ENCODE measurements at regions not wholly inside any gene's neighbourhood (a gene's known extent, or its start where the extent isn't known, plus 50 kb on each side); places are given as distances from the start of the nearest gene placed in this dataset.

- Histone ChIP-seq H3K4me1 (ENCODE audit: insufficient read depth, low read length, severe bottlenecking) (no peaks in the 10 kb centered on the region), H3K9me2 (ENCODE audit: low read depth, low read length) (no peaks in the 10 kb centered on the region), H3K9ac (ENCODE audit: low read length) (no peak overlapping the region), H2AFZ (ENCODE audit: low read length) (no peak overlapping the region), H3K27me3 (ENCODE audit: insufficient read depth, low read length) (no peaks in the 10 kb centered on the region), H3K4me3 (ENCODE audit: low read depth, low read length, poor library complexity, severe bottlenecking) (no peak overlapping the region), H3K79me2 (ENCODE audit: insufficient read depth, low read length) (no peaks in the 10 kb centered on the region), H3K4me2 (ENCODE audit: low read length) (no peak overlapping the region), H4K20me1 (ENCODE audit: insufficient read depth, low read length) (no peaks in the 10 kb centered on the region), H3F3A (ENCODE audit: insufficient read depth, low read length) (no peaks in the 10 kb centered on the region), H3K36me3 (ENCODE audit: insufficient read depth, low read length) (no peaks in the 10 kb centered on the region), H3K9me3 (ENCODE audit: low read length) (no peaks in the 10 kb centered on the region), H3K27ac (ENCODE audit: low read depth, low read length, poor library complexity, severe bottlenecking) (no peak overlapping the region)
- TF ChIP-seq, protein P1, sequence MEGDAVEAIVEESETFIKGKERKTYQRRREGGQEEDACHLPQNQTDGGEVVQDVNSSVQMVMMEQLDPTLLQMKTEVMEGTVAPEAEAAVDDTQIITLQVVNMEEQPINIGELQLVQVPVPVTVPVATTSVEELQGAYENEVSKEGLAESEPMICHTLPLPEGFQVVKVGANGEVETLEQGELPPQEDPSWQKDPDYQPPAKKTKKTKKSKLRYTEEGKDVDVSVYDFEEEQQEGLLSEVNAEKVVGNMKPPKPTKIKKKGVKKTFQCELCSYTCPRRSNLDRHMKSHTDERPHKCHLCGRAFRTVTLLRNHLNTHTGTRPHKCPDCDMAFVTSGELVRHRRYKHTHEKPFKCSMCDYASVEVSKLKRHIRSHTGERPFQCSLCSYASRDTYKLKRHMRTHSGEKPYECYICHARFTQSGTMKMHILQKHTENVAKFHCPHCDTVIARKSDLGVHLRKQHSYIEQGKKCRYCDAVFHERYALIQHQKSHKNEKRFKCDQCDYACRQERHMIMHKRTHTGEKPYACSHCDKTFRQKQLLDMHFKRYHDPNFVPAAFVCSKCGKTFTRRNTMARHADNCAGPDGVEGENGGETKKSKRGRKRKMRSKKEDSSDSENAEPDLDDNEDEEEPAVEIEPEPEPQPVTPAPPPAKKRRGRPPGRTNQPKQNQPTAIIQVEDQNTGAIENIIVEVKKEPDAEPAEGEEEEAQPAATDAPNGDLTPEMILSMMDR (IDR thresholded peaks at IDR 0.05; ENCODE audit: low read length) = no peak
- TF ChIP-seq EZH2 (IDR thresholded peaks at IDR 0.05; ENCODE audit: borderline replicate concordance, low read length) = no peak
These were observed 198.7 kb upstream of the CEP162 start for GRCh38 chr6:84425971-84426705.

DNA sequence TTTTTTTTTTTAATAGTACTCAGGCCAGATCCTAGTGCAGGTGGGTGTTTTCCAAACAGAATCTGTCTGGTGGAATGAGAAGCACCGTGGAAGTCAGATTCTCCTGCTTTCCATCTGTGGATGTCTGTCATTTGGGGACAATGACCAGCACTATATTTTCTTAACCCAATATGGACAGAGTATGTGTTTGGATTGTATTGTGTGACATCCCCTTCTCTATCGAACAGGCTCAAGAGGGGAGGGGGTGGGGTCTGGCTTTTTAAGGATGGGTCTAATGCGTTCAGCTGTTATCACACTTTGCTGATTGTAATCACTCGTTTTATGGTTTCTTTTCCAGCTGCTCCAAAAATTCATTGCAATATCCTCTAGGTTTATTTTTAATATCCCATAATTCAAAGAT, 197.5 kb upstream of the CEP162 start:
- no peak overlapping the region for H2AFZ ChIP-seq (ENCODE audit: low read length)

GRCh38 chr6:84422380-84422968, 195.0 kb upstream of the CEP162 start:
- Histone ChIP-seq H3K79me2 (ENCODE audit: insufficient read depth, low read length) (no peaks in the 10 kb centered on the region), H3K27ac (ENCODE audit: low read depth, low read length, poor library complexity, severe bottlenecking) (no peak overlapping the region), H2AFZ (ENCODE audit: low read length) (no peak overlapping the region), H3K27me3 (ENCODE audit: insufficient read depth, low read length) (no peaks in the 10 kb centered on the region), H3K4me1 (ENCODE audit: insufficient read depth, low read length, severe bottlenecking) (no peaks in the 10 kb centered on the region), H3K9ac (ENCODE audit: low read length) (no peak overlapping the region), H3K4me3 (ENCODE audit: low read depth, low read length, poor library complexity, severe bottlenecking) (no peak overlapping the region), H3K4me2 (ENCODE audit: low read length) (no peak overlapping the region), H3F3A (ENCODE audit: insufficient read depth, low read length) (no peaks in the 10 kb centered on the region), H3K36me3 (ENCODE audit: insufficient read depth, low read length) (no peaks in the 10 kb centered on the region), H4K20me1 (ENCODE audit: insufficient read depth, low read length) (no peaks in the 10 kb centered on the region), H3K9me2 (ENCODE audit: low read depth, low read length) (no peaks in the 10 kb centered on the region), H3K9me3 (ENCODE audit: low read length) (no peaks in the 10 kb centered on the region)
- TF ChIP-seq EZH2 (IDR thresholded peaks at IDR 0.05; ENCODE audit: borderline replicate concordance, low read length) = no peak
- TF ChIP-seq, protein P1 (IDR thresholded peaks at IDR 0.05; ENCODE audit: low read length) = peak; percentile 75

More for the DNA sequence above, 197.5 kb upstream of the CEP162 start:
- Histone ChIP-seq H3K9me3 (ENCODE audit: low read length) (no peaks in the 10 kb centered on the region), H3K9ac (ENCODE audit: low read length) (no peak overlapping the region), H3F3A (ENCODE audit: insufficient read depth, low read length) (no peaks in the 10 kb centered on the region), H3K9me2 (ENCODE audit: low read depth, low read length) (no peaks in the 10 kb centered on the region), H3K27me3 (ENCODE audit: insufficient read depth, low read length) (no peaks in the 10 kb centered on the region), H3K79me2 (ENCODE audit: insufficient read depth, low read length) (no peaks in the 10 kb centered on the region), H3K4me3 (ENCODE audit: low read depth, low read length, poor library complexity, severe bottlenecking) (no peak overlapping the region), H3K27ac (ENCODE audit: low read depth, low read length, poor library complexity, severe bottlenecking) (no peak overlapping the region), H4K20me1 (ENCODE audit: insufficient read depth, low read length) (no peaks in the 10 kb centered on the region), H3K4me2 (ENCODE audit: low read length) (no peak overlapping the region), H3K4me1 (ENCODE audit: insufficient read depth, low read length, severe bottlenecking) (no peaks in the 10 kb centered on the region), H3K36me3 (ENCODE audit: insufficient read depth, low read length) (no peaks in the 10 kb centered on the region)
- TF ChIP-seq EZH2 (IDR thresholded peaks at IDR 0.05; ENCODE audit: borderline replicate concordance, low read length) = no peak
- TF ChIP-seq, protein P1 (IDR thresholded peaks at IDR 0.05; ENCODE audit: low read length) = no peak
